Activated naive CD4-positive, alpha-beta T cell treated with anti-CD3 and anti-CD28 coated beads, Interleukin-2, amount 50 U/mL, for 72 hours (primary cell): ENCODE measurements at regions not wholly inside any gene's neighbourhood (a gene's known extent, or its start where the extent isn't known, plus 50 kb on each side); places are given as distances from the start of the nearest gene placed in this dataset.
A peak's percentile ranks its signal among the peaks of the same experiment; 100 is the strongest.
"Not testable (repeated sequence)": the region's sequence is repeated elsewhere in the genome, so short reads cannot be mapped to it uniquely, and the experiment has no call there.

ENCODE experiments used
- ATAC-seq, 2 donors: fragments of 150-1000 bp; cut with Tn5 transposase; 2 replicates each; pipeline ENCODE4 v1.10.0; 2021; ENCODE audit warnings: mild to moderate bottlenecking in 2 of 2, moderate library complexity in 2 of 2
- DNase-seq, 2 donors: peaks; one replicate each; pipeline ENCODE4 v3.0.0; 2021 to 2022; ENCODE audit warnings: low spot score in 2 of 2
- H3K27ac Mint-ChIP-seq, 2 donors: one replicate each; pipeline ENCODE4 v1.8.0; 2022; ENCODE audit warnings: mild to moderate bottlenecking in 2 of 2, mixed read lengths in 2 of 2
- H3K36me3 Mint-ChIP-seq, 2 donors: one replicate each; pipeline ENCODE4 v1.8.0; 2022; ENCODE audit warnings: mixed read lengths in 2 of 2
- H3K9me3 Mint-ChIP-seq, 2 donors: one replicate each; pipeline ENCODE4 v1.8.0; 2022; ENCODE audit warnings: mixed read lengths in 2 of 2

DNA sequence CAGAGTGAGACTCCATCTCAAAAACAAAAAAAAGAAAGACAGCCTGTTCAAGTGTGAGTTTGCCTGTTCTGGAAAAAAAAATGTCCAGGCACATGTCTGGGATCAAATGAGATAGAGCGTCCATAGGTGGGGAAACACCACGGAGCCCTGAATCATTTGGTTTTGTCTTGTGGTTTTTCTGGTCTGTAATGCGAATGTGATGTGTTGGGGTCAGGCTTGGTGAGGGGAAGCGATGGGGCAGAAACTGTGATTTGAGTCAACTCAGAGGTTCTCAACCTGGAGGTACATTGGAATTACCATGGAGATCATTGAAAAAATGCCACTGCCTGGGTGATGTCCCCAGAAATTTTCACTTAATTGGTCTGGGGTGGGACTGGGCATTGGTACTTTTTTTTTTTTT, 183.9 kb upstream of the PWP1 start:
- DNase-seq (no peak), ATAC-seq (peak in 1 of 2 donors; percentile 90)
- peak overlapping the region in 1 of 2 donors; percentile 26 for H3K27ac Mint-ChIP-seq
- peaks cover 0 to 7% of the 10 kb centered on the region in 2 donors for H3K36me3 Mint-ChIP-seq
- H3K9me3 Mint-ChIP-seq, result peaks cover 8 to 10% of the 10 kb centered on the region in 2 donors

DNA sequence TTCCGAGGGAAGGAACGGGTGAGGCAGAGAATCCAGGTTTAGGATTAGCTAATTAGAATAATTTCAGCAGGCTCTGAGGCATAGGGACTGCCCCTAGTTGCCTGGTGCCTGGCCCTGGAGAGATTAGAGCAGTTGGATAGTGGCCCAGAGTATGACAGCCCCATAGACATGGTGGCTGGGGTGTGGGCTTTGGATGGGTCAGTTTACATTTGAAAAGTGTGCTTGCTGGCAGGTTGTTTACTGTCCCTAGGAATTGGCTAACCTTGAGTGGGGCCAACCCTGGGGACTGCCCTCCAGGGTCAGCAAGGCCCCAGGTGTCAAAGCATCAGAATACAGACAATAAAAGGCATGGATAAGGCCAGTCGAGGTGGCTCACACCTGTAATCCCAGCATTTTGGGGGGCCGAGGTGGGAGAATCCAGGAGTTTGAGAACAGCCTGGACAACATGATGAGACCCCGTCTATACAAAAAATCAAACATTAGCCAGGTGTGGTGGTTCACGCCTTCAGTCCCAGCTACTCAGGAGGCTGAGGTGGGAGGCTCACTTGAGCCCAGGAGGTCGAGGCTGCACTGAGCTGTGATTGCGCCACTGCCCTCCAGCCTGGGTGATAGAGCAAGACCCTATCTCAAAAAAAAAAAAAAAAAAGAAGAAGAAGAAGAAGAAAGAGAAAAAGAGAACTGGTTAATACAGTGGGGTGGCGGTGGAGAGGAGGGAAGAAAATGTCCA, 182.3 kb upstream of the PWP1 start:
- Mint-ChIP-seq H3K27ac (no peak overlapping the region), H3K36me3 (no peaks in the 10 kb centered on the region), H3K9me3 (peaks cover 0 to 5% of the 10 kb centered on the region in 2 donors)
- ATAC-seq, result peak in 1 of 2 donors; percentile 27
- DNase-seq, result no peak

DNA sequence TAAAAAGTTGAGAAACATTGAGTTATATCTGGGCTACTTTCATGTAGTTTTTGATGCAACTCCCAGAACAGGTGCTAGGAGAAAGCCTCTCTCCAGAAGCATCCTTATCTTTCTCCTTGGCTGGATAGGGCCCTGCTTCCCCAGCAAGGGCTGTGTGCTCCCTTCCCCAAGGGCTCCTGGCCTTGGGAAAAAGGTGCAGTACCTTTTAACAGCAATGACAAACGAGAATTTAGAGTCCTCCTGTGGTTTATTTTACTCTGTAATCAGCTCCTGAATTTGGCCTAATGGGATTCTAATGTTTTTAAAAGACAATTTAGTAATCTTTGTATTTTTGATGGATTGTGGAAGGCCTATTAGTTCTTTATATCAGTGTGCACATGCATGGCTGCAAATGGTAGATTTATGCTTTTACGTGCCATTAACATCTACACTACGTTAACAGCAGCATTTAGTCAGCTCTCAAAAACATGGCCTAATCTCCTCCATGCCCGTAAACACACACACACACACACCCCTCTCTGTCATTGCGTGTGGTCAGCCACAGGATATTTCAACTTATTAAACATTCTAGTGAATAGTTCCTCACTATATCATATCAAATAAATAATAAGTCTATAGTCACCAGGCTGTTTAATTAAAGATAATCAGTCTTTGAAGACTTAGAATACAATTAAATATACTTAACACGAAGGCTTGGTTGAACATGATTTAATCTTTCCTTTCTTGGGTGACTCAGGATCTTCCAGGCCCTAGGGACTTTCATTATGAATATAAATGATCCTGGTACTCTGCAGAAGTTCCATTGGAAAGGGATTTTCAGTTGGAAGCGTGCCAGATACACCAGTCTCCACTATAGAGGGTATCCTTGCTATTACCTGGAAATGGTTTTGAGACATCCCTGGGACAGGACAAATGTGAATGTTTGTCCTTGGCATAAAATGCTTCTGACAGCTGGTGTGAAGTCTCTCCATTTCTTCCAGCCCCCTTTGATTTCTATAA, 181.4 kb upstream of the PWP1 start:
- Mint-ChIP-seq H3K27ac (no peak overlapping the region), H3K36me3 (no peaks in the 10 kb centered on the region), H3K9me3 (peaks cover 0 to 5% of the 10 kb centered on the region in 2 donors)
- no peak for DNase-seq
- no peak for ATAC-seq

DNA sequence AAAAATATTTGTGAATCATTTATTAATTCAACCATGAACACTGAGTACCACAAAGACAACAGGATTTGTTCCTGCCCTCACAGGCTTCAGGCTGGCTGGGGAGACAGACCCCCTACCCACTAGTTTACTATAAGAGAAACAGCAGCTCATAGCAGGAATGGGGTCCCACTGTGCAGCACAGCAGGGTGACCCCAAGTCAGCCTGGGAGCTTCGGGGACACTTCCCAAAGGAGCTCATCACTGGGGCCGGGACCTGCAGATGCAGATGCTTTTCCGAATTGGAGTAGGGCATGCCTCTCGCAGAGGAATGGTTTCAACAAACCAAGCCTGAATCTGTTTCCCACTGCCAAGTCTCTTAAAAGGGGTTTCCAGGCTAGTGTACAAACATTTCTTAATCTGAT, 176.2 kb upstream of the PWP1 start:
- Mint-ChIP-seq H3K36me3 (no peaks in the 10 kb centered on the region), H3K27ac (no peak overlapping the region), H3K9me3 (peaks cover 0 to 5% of the 10 kb centered on the region in 2 donors)
- ATAC-seq (no peak), DNase-seq (no peak)

DNA sequence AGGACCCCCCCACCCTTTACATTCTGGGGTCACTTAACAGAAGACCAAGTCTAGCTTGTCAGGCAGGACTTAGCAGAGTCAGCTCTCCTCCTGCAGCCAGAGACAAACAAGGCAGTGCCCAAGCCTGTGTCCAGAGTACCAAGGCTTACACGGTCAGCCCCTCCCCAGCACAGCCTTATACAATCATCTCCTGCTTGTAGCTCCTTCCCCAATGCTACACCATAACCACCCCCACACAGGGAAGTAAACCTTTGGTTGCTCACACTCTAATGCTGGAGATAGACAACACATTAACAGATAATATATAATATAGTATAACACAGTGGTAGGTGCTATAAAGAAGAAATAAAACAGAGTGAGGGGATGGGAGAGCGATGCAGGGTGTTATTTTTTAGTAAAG, 175.4 kb upstream of the PWP1 start:
- Mint-ChIP-seq H3K27ac (no peak overlapping the region), H3K36me3 (no peaks in the 10 kb centered on the region), H3K9me3 (peaks cover 0 to 5% of the 10 kb centered on the region in 2 donors)
- no peak for DNase-seq
- ATAC-seq, result no peak

DNA sequence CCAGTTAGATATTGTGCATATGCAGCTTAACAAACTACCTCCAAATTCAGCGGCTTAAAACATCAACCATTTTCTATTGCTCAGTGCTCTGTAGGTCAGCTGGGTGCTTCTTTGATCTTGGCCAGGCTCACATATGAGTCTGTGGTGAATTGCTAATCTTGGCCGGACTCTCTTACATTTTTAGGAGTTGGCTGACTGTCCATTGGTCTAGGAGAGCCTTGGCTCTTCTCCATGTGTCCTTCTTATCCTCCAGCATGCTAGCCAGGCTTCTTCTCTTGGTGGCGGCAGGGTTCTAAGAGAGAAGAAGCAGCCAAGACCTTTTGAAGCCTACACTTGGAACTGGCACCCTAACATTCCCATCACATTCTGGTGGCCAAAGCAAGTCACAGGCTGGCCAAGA, 174.3 kb upstream of the PWP1 start:
- Mint-ChIP-seq H3K36me3 (no peaks in the 10 kb centered on the region), H3K9me3 (peaks cover 3 to 8% of the 10 kb centered on the region in 2 donors), H3K27ac (no peak overlapping the region)
- ATAC-seq (no peak), DNase-seq (no peak)

DNA sequence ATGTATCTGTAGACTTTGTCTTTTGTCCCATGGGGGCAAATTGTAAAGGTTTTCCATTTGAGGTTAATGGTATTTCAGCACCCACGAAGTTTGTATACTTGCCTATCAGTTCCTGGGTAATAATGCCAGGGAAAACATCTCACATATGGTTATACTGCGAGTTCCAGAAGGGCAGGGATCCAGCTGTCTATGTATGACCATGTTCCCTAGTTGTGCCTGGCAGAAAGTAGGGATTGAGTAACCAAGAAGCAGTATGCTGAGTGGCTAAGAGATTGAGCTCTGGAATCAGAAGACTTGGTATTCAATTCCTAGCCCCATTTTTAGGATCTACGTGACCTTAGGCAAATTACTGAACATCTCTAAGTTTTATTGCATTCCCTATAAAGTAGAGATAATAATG, 173.2 kb upstream of the PWP1 start:
- no peak for ATAC-seq
- Mint-ChIP-seq H3K36me3 (peaks cover 0 to 1% of the 10 kb centered on the region in 2 donors), H3K27ac (no peak overlapping the region), H3K9me3 (peaks cover 3% of the 10 kb centered on the region in 2 donors)
- no peak for DNase-seq

DNA sequence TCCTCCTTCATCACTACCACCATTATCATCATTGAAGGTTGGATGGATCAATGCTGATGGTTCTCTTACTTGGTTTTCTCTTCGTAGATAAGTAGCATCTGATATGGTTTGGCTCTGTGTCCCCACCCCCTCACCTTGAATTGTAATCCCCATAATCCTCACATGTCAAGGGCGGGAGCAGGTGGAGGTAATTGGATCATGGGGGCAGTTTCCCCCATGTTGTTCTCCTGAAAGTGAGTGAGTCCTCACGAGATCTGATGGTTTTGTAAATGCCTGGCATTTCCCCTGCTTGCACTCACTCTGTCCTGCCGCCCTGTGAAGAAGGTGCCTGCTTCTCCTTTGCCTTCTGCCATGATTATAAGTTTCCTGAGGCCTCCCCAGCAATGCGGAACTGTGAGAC, 172.4 kb upstream of the PWP1 start:
- H3K9me3 Mint-ChIP-seq, result peaks cover 3% of the 10 kb centered on the region in 2 donors
- ATAC-seq (no peak), DNase-seq (no peak)
- peak overlapping the region in 1 of 2 donors; percentile 84 for H3K27ac Mint-ChIP-seq
- H3K36me3 Mint-ChIP-seq, result peaks cover 0 to 5% of the 10 kb centered on the region in 2 donors

DNA sequence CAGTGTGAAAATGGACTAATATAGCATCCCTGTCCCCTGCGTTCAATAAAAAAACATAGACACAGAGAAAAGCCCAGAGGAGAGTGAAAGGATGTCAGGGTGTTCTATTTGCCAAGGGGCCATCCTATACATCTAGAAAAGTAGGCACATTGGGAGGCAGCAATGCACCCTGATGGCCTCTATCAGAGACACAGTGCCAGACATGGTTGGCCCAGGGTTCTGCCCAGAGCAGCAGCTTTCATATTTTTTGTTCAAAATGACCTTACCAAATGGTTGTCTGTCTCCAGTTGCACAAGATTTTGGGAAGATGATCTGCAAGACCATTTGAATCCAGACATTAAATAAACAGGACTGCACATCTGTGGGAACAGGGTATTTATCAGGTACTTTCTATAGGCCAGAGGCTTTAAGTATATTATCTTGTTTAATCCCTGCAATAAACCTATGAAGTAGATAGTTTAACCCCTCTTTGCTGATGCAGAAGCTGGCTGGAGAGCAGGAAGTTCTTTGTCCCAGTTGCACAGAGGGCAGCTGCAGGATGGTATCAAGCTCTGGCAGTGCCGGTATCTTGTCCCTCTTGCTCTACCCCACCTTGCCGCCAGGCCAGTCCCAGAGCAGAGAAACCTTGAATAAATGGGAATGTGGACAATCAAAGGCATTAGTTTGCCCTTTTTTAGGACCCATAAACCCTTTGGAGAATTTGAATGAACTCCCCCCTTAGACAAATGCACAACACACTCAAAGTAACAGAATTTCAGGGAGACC, 171.8 kb upstream of the PWP1 start:
- H3K36me3 Mint-ChIP-seq, result peaks cover 0 to 5% of the 10 kb centered on the region in 2 donors
- peaks cover 3% of the 10 kb centered on the region in 2 donors for H3K9me3 Mint-ChIP-seq
- ATAC-seq, result no peak
- peak overlapping the region in 1 of 2 donors; percentile 84 for H3K27ac Mint-ChIP-seq
- no peak for DNase-seq

DNA sequence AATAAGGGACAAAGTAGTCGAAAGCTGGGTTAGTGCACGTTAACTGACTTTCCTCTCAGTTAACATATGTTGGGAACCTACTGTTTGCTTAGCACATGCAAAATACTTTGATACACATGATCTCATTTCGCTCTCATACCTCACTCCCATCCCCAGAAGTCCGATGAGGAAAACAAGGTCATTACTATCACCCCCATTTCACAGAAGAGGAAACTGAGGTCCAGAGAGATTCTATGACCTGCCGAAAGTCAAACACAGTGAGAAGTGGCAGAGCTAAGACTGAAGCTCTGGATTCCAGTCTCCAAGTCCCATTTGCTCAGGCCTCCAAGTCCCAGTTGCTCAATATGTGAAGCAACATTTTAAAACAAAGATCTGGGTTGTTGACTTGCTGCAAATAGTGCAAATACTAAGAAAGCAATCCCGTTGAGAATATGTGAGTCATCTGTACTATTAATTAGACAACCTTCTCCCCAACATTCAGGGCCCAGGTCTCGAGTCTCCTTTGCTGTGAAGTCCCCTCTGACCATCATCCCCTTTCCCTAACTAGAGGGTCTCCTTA, 170.6 kb upstream of the PWP1 start:
- Mint-ChIP-seq H3K27ac (peak overlapping the region in 1 of 2 donors; percentile 76), H3K36me3 (peaks cover 0 to 12% of the 10 kb centered on the region in 2 donors), H3K9me3 (peaks cover 3 to 7% of the 10 kb centered on the region in 2 donors)
- DNase-seq (no peak), ATAC-seq (no peak)

DNA sequence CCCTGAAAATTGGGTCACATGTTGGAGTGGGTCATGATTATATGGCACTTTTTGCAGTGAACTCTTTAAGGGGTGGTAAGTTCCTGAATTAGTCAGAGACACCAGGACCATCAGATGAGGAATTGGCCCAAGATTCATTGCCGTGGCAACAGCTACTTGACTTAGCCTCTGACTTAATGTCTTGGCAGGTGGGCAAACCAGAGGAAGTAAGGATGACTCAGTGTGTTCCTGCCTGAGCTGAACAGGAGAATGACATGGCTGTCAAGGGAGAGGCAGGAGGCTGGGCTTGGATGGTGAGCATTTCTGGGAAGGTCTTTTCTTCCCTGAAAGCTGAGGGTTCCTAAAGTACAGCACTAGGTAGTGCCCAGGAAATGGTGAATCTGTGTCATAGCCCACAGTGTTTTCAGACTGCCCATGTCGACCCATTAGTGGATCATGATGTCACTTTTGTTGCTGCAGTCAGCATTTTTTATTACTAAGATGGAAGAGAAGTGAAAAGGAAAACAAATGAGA, 170.1 kb upstream of the PWP1 start:
- Mint-ChIP-seq H3K9me3 (peaks cover 3 to 7% of the 10 kb centered on the region in 2 donors), H3K27ac (peak overlapping the region; percentile 76 to 83), H3K36me3 (peaks cover 3 to 15% of the 10 kb centered on the region in 2 donors)
- DNase-seq (peak; percentile 38 to 72), ATAC-seq (peak; percentile 95 to 96)

DNA sequence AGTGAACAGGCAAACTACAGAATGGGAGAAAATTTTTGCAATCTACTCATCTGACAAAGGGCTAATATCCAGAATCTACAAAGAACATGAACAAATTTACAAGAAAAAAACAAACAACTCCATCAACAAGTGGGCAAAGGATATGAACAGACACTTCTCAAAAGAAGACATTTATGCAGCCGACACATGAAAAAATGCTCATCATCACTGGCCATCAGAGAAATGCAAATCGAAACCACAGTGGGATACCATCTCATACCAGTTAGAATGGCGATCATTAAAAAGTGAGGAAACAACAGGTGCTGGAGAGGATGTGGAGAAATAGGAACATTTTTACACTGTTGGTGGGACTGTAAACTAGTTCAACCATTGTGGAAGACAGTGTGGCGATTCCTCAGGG, 167.8 kb upstream of the PWP1 start:
- ATAC-seq, DNase-seq, H3K27ac Mint-ChIP-seq: not testable (repeated sequence)
- Mint-ChIP-seq H3K36me3 (peaks cover 16 to 29% of the 10 kb centered on the region in 2 donors), H3K9me3 (peaks cover 6 to 12% of the 10 kb centered on the region in 2 donors)

DNA sequence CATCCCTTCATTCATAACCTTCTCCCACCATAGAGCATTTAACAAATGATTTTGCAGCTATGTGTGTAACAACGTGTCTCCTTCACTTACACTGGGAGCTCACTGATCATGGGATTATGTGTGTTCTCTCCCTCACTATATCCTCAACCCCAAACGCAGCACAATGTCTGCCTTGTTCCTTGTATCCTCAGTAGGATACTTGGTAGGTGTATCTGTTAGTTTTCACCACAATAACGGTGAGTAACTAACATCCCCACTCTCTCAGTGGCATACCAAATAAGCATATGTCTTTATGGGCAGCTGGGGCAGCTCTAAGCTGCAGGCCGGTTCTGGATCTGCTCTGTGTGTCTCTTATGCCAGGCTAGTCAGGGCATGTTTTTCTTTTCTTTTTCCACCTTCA, 166.7 kb upstream of the PWP1 start:
- DNase-seq, result no peak
- ATAC-seq, result no peak
- Mint-ChIP-seq H3K27ac (peak overlapping the region in 1 of 2 donors; percentile 22), H3K36me3 (peaks cover 16 to 29% of the 10 kb centered on the region in 2 donors), H3K9me3 (peaks cover 6 to 12% of the 10 kb centered on the region in 2 donors)

DNA sequence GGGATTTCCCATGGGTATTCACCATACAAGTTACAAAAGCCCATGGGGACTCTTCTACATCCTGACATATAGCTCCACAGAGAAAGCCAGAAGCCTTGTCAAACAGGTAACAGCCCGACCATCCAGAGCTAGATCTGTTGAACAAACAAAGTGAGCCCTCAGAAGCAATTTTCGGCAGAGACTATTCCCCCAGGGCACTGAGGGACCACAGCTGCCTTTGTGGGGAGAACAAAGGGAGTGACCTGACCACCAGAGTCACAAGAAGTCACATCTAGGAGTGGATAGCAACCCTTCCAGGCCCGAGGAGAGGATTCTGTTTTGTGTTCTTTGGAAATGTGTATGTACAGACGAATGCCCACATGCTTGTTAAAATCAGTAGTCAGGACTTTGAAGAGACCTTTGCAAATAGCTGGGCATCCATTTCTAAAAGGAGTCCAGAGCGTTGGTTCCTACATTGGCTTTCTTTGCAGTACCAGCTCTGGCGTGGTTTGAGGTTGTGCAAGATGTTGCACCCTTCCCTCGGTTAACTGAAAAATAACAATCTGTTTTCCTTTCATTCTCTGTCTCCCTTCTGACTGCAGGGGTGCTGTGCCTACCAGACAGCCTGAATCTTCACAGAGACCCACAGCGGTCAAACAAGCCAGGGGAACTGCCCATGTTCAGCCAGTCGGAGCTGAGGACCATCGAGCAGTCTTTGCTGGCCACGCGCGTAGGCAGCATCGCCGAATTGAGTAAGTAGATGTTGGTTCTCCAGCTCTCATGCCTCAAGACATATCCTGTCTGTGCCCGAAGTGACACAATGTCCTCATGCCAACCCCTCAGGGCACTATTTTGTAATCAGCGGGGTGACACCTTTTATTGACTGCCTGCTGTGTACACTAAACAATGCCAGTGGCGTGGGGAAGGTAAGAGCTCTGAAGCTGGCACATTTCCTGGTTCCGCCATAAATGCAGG, 165.4 kb upstream of the PWP1 start:
- Mint-ChIP-seq H3K36me3 (peaks cover 16 to 29% of the 10 kb centered on the region in 2 donors), H3K9me3 (peaks cover 6 to 12% of the 10 kb centered on the region in 2 donors), H3K27ac (no peak overlapping the region)
- ATAC-seq, result no peak
- no peak for DNase-seq

DNA sequence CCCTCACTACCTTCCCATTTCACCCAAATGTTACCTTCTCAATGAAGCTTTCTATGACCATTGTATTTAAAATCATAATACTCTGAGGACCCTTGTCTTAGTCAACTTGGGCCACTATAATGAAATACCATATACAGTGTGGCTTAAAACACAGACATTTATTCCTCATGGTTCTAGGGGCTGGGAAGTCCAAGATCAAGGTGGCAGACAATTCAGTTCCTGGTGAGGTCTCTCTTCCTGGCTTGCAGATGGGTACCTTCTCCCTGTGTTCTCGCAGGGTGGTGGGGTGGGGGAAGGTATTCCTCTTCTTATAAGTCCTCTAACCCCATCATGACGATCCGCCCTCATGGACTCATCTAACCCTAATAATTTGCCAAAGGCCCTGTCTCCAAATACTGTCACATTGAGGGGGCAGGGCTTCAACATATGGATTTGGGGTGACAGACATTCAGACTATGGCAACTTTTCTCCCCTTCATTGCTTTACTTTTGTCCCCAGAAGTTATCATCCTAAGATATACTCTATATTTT, 163.7 kb upstream of the PWP1 start:
- DNase-seq (no peak), ATAC-seq (no peak)
- Mint-ChIP-seq H3K36me3 (peaks cover 16 to 29% of the 10 kb centered on the region in 2 donors), H3K9me3 (peaks cover 3 to 9% of the 10 kb centered on the region in 2 donors), H3K27ac (peak overlapping the region in 1 of 2 donors; percentile 29)
